HepG2 (cell line): ENCODE measurements at regions not wholly inside any gene's neighbourhood (a gene's known extent, or its start where the extent isn't known, plus 50 kb on each side); places are given as distances from the start of the nearest gene placed in this dataset.

Experiments
- ATAC-seq: fragments of 200-7000 bp; cut with Tn5 transposase; 3 replicates; pipeline ENCODE4 v1.9.1; 2020; ENCODE audit warnings: mild to moderate bottlenecking, moderate library complexity
- BruUV-seq: library from RNA; stranded (reverse); fragments of 400-500 nt; replicated peaks from 2 replicates; lab custom pipeline; 2021; lab: Mats Ljungman, UMichigan
- CTCF ChIA-PET: fragments of 300-600 bp; formaldehyde crosslinking; extraction: SDS; loops from one replicate; lab custom pipeline; 2021; ENCODE audit warnings: low total read pairs, inconsistent platforms, low intra/inter-chr PET ratio; lab: Yijun Ruan, JAX
- POLR2A ChIA-PET: fragments of 350-600 bp; sonication (Branson Sonifier 250); formaldehyde crosslinking; loops from one replicate; lab custom pipeline; 2020; ENCODE audit warnings: antibody characterized with exemption, inconsistent platforms; lab: Yijun Ruan, JAX
- DNase-seq: peaks from one replicate; pipeline ENCODE4 v3.0.0-alpha.2; 2015; ENCODE audit warnings: low spot score
- FAIRE-seq: peaks from 3 replicates; lab custom pipeline; 2011; peaks lifted over from hg19 to GRCh38; lab: Jason Lieb, UNC
- H2AFZ ChIP-seq: one replicate; pipeline ENCODE4 v1.6.1; 2011; ENCODE audit warnings: low read length, inconsistent platforms
- H3K27ac ChIP-seq: fragments of 300-600 bp; 3 replicates; pipeline ENCODE4 v1.8.0; 2011; ENCODE audit warnings: mixed run types, mild to moderate bottlenecking, mixed read lengths, low read length, inconsistent platforms; ENCODE audit not compliant: insufficient read depth; ENCODE audit errors: extremely low read length
- H3K27me3 ChIP-seq, 2 experiments: fragments of 200-600 bp in 1 of 2; 2 replicates in 1 of 2; 3 replicates in 1 of 2; pipeline versions ENCODE4 v1.6.0 to v1.8.0; 2011; ENCODE audit warnings: low read length in 2 of 2, mild to moderate bottlenecking in 2 of 2, moderate library complexity in 2 of 2, inconsistent platforms in 1 of 2; ENCODE audit not compliant: insufficient read depth in 2 of 2, control insufficient read depth in 1 of 2
- H3K36me3 ChIP-seq, 2 experiments: fragments of 200-600 bp in 1 of 2; replicated peaks in 1 of 2; 2 replicates in 1 of 2; 3 replicates in 1 of 2; pipeline versions ENCODE4 v1.5.1 to v1.8.0; 2011; ENCODE audit warnings: low read length in 2 of 2, inconsistent platforms in 1 of 2; ENCODE audit not compliant: insufficient read depth in 2 of 2, control insufficient read depth in 1 of 2
- H3K4me1 ChIP-seq: 2 replicates; pipeline ENCODE4 v1.5.1; 2012; ENCODE audit warnings: low read length, inconsistent platforms; ENCODE audit not compliant: insufficient read depth
- H3K4me2 ChIP-seq: 2 replicates; pipeline ENCODE4 v1.6.0; 2011; ENCODE audit warnings: low read depth, low read length, inconsistent platforms
- H3K4me3 ChIP-seq, 3 experiments: fragments of 200-600 bp in 1 of 3; sonication (generic), shearing (Covaris generic) in 1 of 3; replicated peaks in 1 of 3; 2 replicates each; pipeline ENCODE4 v1.5.1; 2011 to 2016; ENCODE audit warnings: low read length in 3 of 3, inconsistent platforms in 2 of 3, low read depth in 2 of 3, mild to moderate bottlenecking in 2 of 3, control low read depth in 1 of 3, mixed read lengths in 1 of 3; ENCODE audit not compliant: insufficient read depth in 1 of 3
- H3K79me2 ChIP-seq: one replicate; pipeline ENCODE4 v1.6.1; 2011; ENCODE audit warnings: low read length, inconsistent platforms; ENCODE audit not compliant: insufficient read depth
- H3K9ac ChIP-seq: 2 replicates; pipeline ENCODE4 v1.6.0; 2011; ENCODE audit warnings: mild to moderate bottlenecking, low read depth, low read length, inconsistent platforms; ENCODE audit not compliant: insufficient read depth
- H3K9me3 ChIP-seq: 2 replicates; pipeline ENCODE4 v1.5.1; 2012; ENCODE audit warnings: mild to moderate bottlenecking, low read length
- H4K20me1 ChIP-seq: 2 replicates; pipeline ENCODE4 v1.6.0; 2011; ENCODE audit warnings: inconsistent platforms, mild to moderate bottlenecking, low read length, moderate library complexity; ENCODE audit not compliant: insufficient read depth
- ADNP ChIP-seq: sonication (generic); formaldehyde crosslinking; IDR thresholded peaks from 2 replicates; pipeline ENCODE4 v1.4.0; 2020; ENCODE audit warnings: missing genetic modification reagents
- AGO1 ChIP-seq: fragments of 200-400 bp; formaldehyde crosslinking; IDR thresholded peaks from 2 replicates; pipeline ENCODE4 v1.6.1; 2017; ENCODE audit warnings: mild to moderate bottlenecking, low read depth, low read length, moderate library complexity; ENCODE audit not compliant: poor library complexity, severe bottlenecking
- ARID5B ChIP-seq: IDR thresholded peaks from 2 replicates; pipeline ENCODE4 v1.4.0; 2020; ENCODE audit warnings: mild to moderate bottlenecking, missing genetic modification reagents
- BCL3 ChIP-seq: sonication (generic); formaldehyde crosslinking; IDR thresholded peaks from 2 replicates; pipeline ENCODE4 v1.5.1; 2020; ENCODE audit warnings: mild to moderate bottlenecking, missing genetic modification reagents, moderate library complexity
- KLF6 ChIP-seq: IDR thresholded peaks from 2 replicates; pipeline ENCODE4 v1.8.0; 2016; ENCODE audit warnings: missing biosample characterization, missing genetic modification reagents
- NCOA1 ChIP-seq: sonication (generic); formaldehyde crosslinking; IDR thresholded peaks from 2 replicates; pipeline ENCODE4 v1.9.0; 2021; ENCODE audit warnings: missing genetic modification reagents
- RXRB ChIP-seq: IDR thresholded peaks from 2 replicates; pipeline ENCODE4 v1.6.1; 2016; ENCODE audit warnings: borderline replicate concordance, missing genetic modification reagents, missing compliant biosample characterization
- ZNF383 ChIP-seq: sonication (generic); formaldehyde crosslinking; IDR thresholded peaks from 2 replicates; pipeline ENCODE4 v1.4.0; 2020; ENCODE audit warnings: missing genetic modification reagents, mild to moderate bottlenecking, borderline replicate concordance
- WGBS: methylation state at CpG from one replicate; pipeline ENCODE4 v1.1.6; 2017; ENCODE audit warnings: low lambda C conversion rate; 5-methylcytosine and 5-hydroxymethylcytosine counted together
- in situ Hi-C: cut with HindIII; loops from 2 replicates; pipeline ENCODE4 v1.10.0; 2017; ENCODE audit warnings: low pct_unique_long_range_greater_than_20kb; ENCODE audit not compliant: extremely low pct_ligation_motif_present
- intact Hi-C: fragments of 100-400 bp; cut with micrococcal nuclease; formaldehyde crosslinking; loops from one replicate; pipeline ENCODE4 v1.10.0; 2022; ENCODE audit not compliant: unreplicated experiment

DNA sequence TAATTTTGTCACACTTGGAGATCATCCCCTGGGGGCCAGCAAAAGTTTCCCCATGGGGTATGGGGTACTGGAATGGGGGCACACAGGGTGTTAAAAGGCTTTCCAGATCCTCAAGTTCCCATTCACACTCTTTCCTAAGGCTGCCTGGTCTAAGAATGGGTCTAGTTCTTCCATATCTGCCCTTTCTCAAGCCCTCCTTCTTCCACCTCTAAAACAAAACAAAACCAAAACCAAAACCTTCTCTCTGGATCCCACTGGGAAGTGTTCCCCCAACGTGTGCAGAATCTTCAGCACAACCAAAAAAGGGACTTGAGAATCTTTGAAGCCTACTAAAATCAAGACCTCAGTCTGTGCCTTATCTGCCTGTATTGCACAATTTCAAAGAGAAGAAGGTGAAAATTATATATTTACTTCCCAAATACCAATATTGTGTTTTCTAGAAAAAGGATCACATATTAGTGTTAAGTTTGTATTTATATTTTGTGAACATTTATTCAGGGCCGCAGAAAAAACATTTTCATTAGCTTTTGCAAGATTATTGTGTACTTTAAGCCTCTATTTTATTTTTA lies 207.2 kb upstream of the TCF4 start:
- POLR2A ChIA-PET: no interaction called here
- no TSS peak for BruUV-seq
- ATAC-seq (no peak), DNase-seq (no peak), FAIRE-seq (no peak)
- H4K20me1 ChIP-seq: no peaks in the 10 kb centered on the region
- H3K4me1 ChIP-seq: no peaks in the 10 kb centered on the region
- H3K27me3 ChIP-seq: no peaks in the 10 kb centered on the region
- H3K4me2 ChIP-seq: no peak overlapping the region
- WGBS: 10% methylated on average over 2 of the region's 2 CpGs
- H3K36me3 ChIP-seq: no peaks in the 10 kb centered on the region
- in situ Hi-C loops (no loop called here), intact Hi-C loops (no loop called here)
- H3K9ac ChIP-seq: no peak overlapping the region
- no peaks in the 10 kb centered on the region for H3K79me2 ChIP-seq
- H3K27ac ChIP-seq: no peak overlapping the region
- H3K4me3 ChIP-seq: no peak overlapping the region
- H2AFZ ChIP-seq: no peak overlapping the region
- CTCF ChIA-PET: no interaction called here
- TF ChIP-seq BCL3 (no peak), ADNP (CRISPR knock-in tag) (no peak), RXRB (no peak), NCOA1 (CRISPR knock-in tag) (no peak), AGO1 (no peak), ARID5B (CRISPR knock-in tag) (no peak), KLF6 (CRISPR knock-in tag) (no peak), ZNF383 (CRISPR knock-in tag) (no peak)
- TF ChIP-seq, all 625 proteins: peak for 0
- peaks cover 56% of the 10 kb centered on the region for H3K9me3 ChIP-seq
